Medulla oblongata (tissue), 1 donor: ENCODE measurements at regions not wholly inside any gene's neighbourhood (a gene's known extent, or its start where the extent isn't known, plus 50 kb on each side); places are given as distances from the start of the nearest gene placed in this dataset.

Experiments
- DNase-seq: peaks from one replicate; pipeline ENCODE4 v3.0.0-alpha.2; 2015; ENCODE audit errors: extremely low spot score

- DNase-seq: no peak
Observed at GRCh38 chr5:129400395-129400983, 59.6 kb upstream of the ADAMTS19 start.

GRCh38 chr5:129405222-129405621, 54.9 kb upstream of the ADAMTS19 start:
- no peak for DNase-seq

- no peak for DNase-seq
Observed at GRCh38 chr5:129406440-129406839, 53.7 kb upstream of the ADAMTS19 start.
